Osteocyte (in vitro differentiated cells): ENCODE measurements at regions not wholly inside any gene's neighbourhood (a gene's known extent, or its start where the extent isn't known, plus 50 kb on each side); places are given as distances from the start of the nearest gene placed in this dataset.

Experiments used
- DNase-seq: peaks from one replicate; pipeline ENCODE4 v3.0.0; 2021; ENCODE audit warnings: mixed read lengths; ENCODE audit not compliant: unreplicated experiment; ENCODE audit errors: extremely low spot score
- H3K27ac Mint-ChIP-seq: one replicate; pipeline ENCODE4 v1.8.0; 2021; ENCODE audit warnings: mild to moderate bottlenecking, mixed read lengths; ENCODE audit not compliant: unreplicated experiment
- H3K27me3 Mint-ChIP-seq: one replicate; pipeline ENCODE4 v1.8.0; 2021; ENCODE audit warnings: mixed read lengths; ENCODE audit not compliant: unreplicated experiment
- H3K36me3 Mint-ChIP-seq: one replicate; pipeline ENCODE4 v1.8.0; 2021; ENCODE audit warnings: mixed read lengths; ENCODE audit not compliant: unreplicated experiment
- H3K4me1 Mint-ChIP-seq: one replicate; pipeline ENCODE4 v1.8.0; 2021; ENCODE audit warnings: mixed read lengths; ENCODE audit not compliant: unreplicated experiment
- H3K4me3 Mint-ChIP-seq: one replicate; pipeline ENCODE4 v1.8.0; 2021; ENCODE audit warnings: mild to moderate bottlenecking, moderate library complexity, mixed read lengths; ENCODE audit not compliant: unreplicated experiment
- H3K9me3 Mint-ChIP-seq: one replicate; pipeline ENCODE4 v1.8.0; 2021; ENCODE audit warnings: mixed read lengths; ENCODE audit not compliant: unreplicated experiment
- TF ChIP-seq, protein P1 (sequence below): fragments of 200-600 bp; sonication (generic); IDR thresholded peaks from 2 replicates; pipeline ENCODE4 v1.5.0; 2021; ENCODE audit warnings: antibody characterized with exemption, mild to moderate bottlenecking, moderate library complexity

DNA sequence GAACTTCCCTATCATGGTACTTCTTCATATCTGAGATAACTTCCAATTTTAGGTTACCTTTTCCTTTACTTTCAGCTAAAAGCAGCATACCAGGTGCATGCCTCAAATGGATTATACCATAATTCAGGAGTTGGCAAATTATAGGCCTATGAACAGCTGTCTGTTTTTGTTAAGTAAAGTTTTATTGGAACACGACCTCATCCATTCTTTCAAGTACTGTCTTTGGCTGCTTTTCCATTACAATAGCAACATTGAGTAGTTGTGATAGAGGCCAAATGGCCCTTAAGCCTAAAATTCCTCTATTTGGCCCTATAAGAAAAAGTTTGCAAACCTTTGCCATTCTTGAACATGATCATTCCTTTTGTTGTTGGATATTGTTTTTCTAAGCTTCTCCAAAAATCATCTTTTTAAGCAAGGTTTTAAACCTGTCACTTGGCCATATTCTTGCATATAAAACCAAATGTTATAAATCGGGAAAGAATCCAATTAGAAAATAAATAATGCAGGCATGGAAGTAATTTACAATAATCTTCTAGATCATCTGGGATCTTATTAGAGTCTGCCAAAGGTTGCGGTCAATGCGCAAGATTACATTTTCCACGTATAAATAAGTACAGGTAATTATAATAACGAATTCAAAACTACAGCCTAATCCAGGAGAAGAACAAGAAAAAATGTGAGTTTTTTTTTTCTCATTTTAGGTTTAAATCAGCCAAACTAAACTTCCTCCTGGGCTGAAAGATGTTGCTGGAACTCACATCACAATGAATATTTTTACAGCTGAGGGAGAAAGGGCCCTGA lies 226.5 kb upstream of the ANKRD55 start:
- H3K4me3 Mint-ChIP-seq: no peak overlapping the region
- H3K27ac Mint-ChIP-seq: peak overlapping the region; percentile 16
- H3K9me3 Mint-ChIP-seq: no peaks in the 10 kb centered on the region

DNA sequence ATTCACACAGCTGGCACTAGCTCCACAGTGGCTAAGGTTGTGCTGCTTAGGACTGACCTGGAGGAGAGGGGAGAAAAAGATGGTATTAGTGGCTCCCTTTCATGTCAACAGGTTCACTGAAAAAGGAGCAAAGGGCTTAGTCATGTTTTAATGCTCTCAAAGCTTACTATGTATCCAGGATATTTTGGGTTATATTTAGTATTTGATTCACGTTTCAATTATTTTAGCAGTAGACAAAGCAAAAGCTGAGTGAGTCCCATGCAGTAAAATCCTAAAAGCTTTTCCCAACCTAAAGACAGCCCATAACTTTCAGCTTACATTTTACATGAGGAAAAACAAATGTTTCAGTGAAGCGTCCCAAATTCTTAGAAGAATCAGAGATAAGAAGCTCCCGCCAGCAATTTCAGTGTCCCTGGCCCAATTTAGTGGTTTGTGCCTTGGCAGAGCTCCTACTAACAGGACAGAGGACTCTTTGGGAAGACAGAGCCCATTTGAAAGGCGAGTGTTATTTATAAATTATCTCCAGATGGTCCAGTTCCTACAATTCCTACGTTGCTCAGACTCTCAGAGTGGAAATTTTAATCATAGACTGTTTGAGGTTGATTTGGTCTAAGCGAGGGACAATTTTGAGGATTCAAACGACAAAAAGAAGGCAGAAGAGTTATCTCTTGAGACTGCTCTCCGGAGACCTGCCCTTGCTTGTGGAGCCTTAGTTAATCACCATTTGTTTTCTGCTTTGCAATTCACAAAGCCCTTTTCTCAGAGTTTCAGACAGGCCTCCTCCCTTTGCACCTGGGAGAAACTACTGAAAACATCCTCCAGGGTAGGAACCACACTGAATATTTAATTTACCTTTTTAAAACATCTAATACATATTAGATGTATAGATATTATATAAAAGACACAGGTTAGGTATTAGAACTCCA lies 225.0 kb upstream of the ANKRD55 start:
- TF ChIP-seq, protein P1, sequence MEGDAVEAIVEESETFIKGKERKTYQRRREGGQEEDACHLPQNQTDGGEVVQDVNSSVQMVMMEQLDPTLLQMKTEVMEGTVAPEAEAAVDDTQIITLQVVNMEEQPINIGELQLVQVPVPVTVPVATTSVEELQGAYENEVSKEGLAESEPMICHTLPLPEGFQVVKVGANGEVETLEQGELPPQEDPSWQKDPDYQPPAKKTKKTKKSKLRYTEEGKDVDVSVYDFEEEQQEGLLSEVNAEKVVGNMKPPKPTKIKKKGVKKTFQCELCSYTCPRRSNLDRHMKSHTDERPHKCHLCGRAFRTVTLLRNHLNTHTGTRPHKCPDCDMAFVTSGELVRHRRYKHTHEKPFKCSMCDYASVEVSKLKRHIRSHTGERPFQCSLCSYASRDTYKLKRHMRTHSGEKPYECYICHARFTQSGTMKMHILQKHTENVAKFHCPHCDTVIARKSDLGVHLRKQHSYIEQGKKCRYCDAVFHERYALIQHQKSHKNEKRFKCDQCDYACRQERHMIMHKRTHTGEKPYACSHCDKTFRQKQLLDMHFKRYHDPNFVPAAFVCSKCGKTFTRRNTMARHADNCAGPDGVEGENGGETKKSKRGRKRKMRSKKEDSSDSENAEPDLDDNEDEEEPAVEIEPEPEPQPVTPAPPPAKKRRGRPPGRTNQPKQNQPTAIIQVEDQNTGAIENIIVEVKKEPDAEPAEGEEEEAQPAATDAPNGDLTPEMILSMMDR: no peak
- no peak overlapping the region for H3K4me3 Mint-ChIP-seq
- H3K36me3 Mint-ChIP-seq: no peaks in the 10 kb centered on the region
- H3K9me3 Mint-ChIP-seq: no peaks in the 10 kb centered on the region
- H3K27me3 Mint-ChIP-seq: no peaks in the 10 kb centered on the region
- no peak for DNase-seq
- peak overlapping the region; percentile 59 for H3K27ac Mint-ChIP-seq
- peaks cover 37% of the 10 kb centered on the region for H3K4me1 Mint-ChIP-seq

More for the DNA sequence above, 226.5 kb upstream of the ANKRD55 start:
- TF ChIP-seq, protein P1: no peak
- no peak for DNase-seq
- Mint-ChIP-seq H3K36me3 (no peaks in the 10 kb centered on the region), H3K4me1 (peaks cover 41% of the 10 kb centered on the region), H3K27me3 (no peaks in the 10 kb centered on the region)

DNA sequence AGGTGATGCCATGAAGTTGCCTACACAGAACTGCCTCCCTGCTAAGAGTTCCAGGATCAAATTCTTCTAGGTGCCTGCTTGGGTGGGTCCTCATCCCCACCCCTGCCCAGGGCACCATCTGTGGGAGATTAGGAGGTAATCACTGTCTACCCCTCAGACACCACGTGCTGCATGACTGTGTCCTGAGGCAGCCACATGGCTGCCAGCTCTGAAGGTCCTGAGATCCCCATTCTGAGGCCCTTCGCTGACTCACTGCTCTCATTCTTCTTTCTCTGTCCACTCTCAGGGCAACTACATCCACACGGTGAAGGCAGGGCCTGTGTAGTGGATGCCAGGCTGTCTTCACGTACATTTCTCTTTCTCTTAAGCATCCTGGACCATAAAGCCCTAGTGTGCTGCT lies 222.9 kb upstream of the ANKRD55 start:
- Mint-ChIP-seq H3K9me3 (no peaks in the 10 kb centered on the region), H3K4me1 (peaks cover 35% of the 10 kb centered on the region), H3K4me3 (no peak overlapping the region), H3K36me3 (no peaks in the 10 kb centered on the region), H3K27ac (no peak overlapping the region), H3K27me3 (no peaks in the 10 kb centered on the region)
- DNase-seq: no peak
- TF ChIP-seq, protein P1: no peak

DNA sequence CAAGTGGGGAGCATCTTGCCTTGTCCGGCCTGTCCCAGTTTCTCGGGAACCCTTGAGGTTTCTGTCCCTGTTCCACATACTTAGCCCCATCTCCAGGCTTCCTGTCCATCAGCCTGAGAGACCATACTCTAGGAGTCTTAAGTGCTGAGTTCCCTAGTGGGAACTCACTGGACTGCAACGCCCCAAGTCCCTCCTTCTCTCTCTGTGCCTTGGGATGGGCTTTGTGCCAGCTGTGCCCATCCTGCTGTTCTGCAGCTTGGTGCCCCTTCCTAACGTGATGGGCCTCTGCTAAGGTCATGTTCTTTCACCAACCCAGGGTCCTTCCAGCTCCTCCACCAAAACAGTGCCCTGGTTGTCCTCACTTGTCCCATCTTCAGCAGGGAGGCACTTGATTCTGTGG lies 222.3 kb upstream of the ANKRD55 start:
- peaks cover 29% of the 10 kb centered on the region for H3K4me1 Mint-ChIP-seq
- H3K4me3 Mint-ChIP-seq: no peak overlapping the region
- H3K27ac Mint-ChIP-seq: no peak overlapping the region
- no peaks in the 10 kb centered on the region for H3K36me3 Mint-ChIP-seq
- no peak for DNase-seq
- TF ChIP-seq, protein P1: no peak
- H3K9me3 Mint-ChIP-seq: no peaks in the 10 kb centered on the region
- no peaks in the 10 kb centered on the region for H3K27me3 Mint-ChIP-seq
